ENCODE measurements at regions not wholly inside any gene's neighbourhood (a gene's known extent, or its start where the extent isn't known, plus 50 kb on each side); places are given as distances from the start of the nearest gene placed in this dataset.
"Not testable (repeated sequence)": the region's sequence is repeated elsewhere in the genome, so short reads cannot be mapped to it uniquely, and the experiment has no call there.

GRCh38 chr5:62184444-62184843, 121.6 kb upstream of the KIF2A start:
- Mint-ChIP-seq H3K27ac (no peak overlapping the region), H3K27me3 (peaks cover 21% of the 10 kb centered on the region), H3K4me1 (no peaks in the 10 kb centered on the region), H3K36me3 (no peaks in the 10 kb centered on the region), H3K4me3 (no peak overlapping the region), H3K9me3 (ENCODE audit: low read depth) (no peaks in the 10 kb centered on the region)
- no peak for DNase-seq
- CTCF ChIA-PET: no interaction called here
- no peak for ATAC-seq

- no peaks in the 10 kb centered on the region for H3K4me1 Mint-ChIP-seq
- no peak for ATAC-seq
These were observed 115.8 kb upstream of the KIF2A start for GRCh38 chr5:62190173-62190572.

GRCh38 chr5:62190931-62191330, 115.1 kb upstream of the KIF2A start:
- Mint-ChIP-seq H3K4me1 (no peaks in the 10 kb centered on the region), H3K4me3 (no peak overlapping the region), H3K36me3 (peaks cover 8% of the 10 kb centered on the region), H3K27me3 (peaks cover 13% of the 10 kb centered on the region), H3K27ac (no peak overlapping the region), H3K9me3 (ENCODE audit: low read depth) (peaks cover 10% of the 10 kb centered on the region)
- ATAC-seq (no peak), DNase-seq (no peak)
- CTCF ChIA-PET: interaction anchor here (0.6 kb wide), 1 partner anchor 476 kb away, joined by 3 read pairs; no protein-coding TSS in a partner anchor

More at GRCh38 chr5:62190173-62190572, 115.8 kb upstream of the KIF2A start:
- H3K27me3 Mint-ChIP-seq: peaks cover 13% of the 10 kb centered on the region
- CTCF ChIA-PET: no interaction called here
- peaks cover 8% of the 10 kb centered on the region for H3K36me3 Mint-ChIP-seq
- DNase-seq: no peak
- H3K4me3 Mint-ChIP-seq: no peak overlapping the region
- peaks cover 10% of the 10 kb centered on the region for H3K9me3 Mint-ChIP-seq (ENCODE audit: low read depth)
- H3K27ac Mint-ChIP-seq: no peak overlapping the region

GRCh38 chr5:62192958-62193357, 113.0 kb upstream of the KIF2A start:
- ATAC-seq (no peak), DNase-seq (no peak)
- H3K36me3 Mint-ChIP-seq: peaks cover 8% of the 10 kb centered on the region
- peaks cover 9% of the 10 kb centered on the region for H3K27me3 Mint-ChIP-seq
- H3K9me3 Mint-ChIP-seq (ENCODE audit: low read depth): peaks cover 10% of the 10 kb centered on the region
- H3K4me1 Mint-ChIP-seq: no peaks in the 10 kb centered on the region
- no peak overlapping the region for H3K27ac Mint-ChIP-seq
- CTCF ChIA-PET: no interaction called here
- H3K4me3 Mint-ChIP-seq: no peak overlapping the region

- CTCF ChIA-PET; H3K36me3 Mint-ChIP-seq; H3K9me3 Mint-ChIP-seq (ENCODE audit: low read depth); H3K27ac Mint-ChIP-seq; DNase-seq; ATAC-seq; H3K4me3 Mint-ChIP-seq; H3K27me3 Mint-ChIP-seq: not testable (repeated sequence)
- peaks cover 19% of the 10 kb centered on the region for H3K4me1 Mint-ChIP-seq
These were observed 109.5 kb upstream of the KIF2A start for GRCh38 chr5:62196532-62196931.

- H3K27me3 Mint-ChIP-seq: no peaks in the 10 kb centered on the region
- H3K27ac Mint-ChIP-seq: no peak overlapping the region
- H3K4me1 Mint-ChIP-seq: peaks cover 19% of the 10 kb centered on the region
- no peak overlapping the region for H3K4me3 Mint-ChIP-seq
- peaks cover 3% of the 10 kb centered on the region for H3K36me3 Mint-ChIP-seq
- CTCF ChIA-PET: no interaction called here
- H3K9me3 Mint-ChIP-seq (ENCODE audit: low read depth): peaks cover 4% of the 10 kb centered on the region
- ATAC-seq (no peak), DNase-seq (no peak)
These were observed 108.3 kb upstream of the KIF2A start for GRCh38 chr5:62197697-62198096.

- Mint-ChIP-seq H3K4me1 (peaks cover 19% of the 10 kb centered on the region), H3K36me3 (peaks cover 1% of the 10 kb centered on the region), H3K27ac (no peak overlapping the region), H3K4me3 (no peak overlapping the region), H3K27me3 (peaks cover 6% of the 10 kb centered on the region), H3K9me3 (ENCODE audit: low read depth) (peaks cover 3% of the 10 kb centered on the region)
- ATAC-seq: no peak
- CTCF ChIA-PET: no interaction called here
- no peak for DNase-seq
These were observed 107.6 kb upstream of the KIF2A start for GRCh38 chr5:62198421-62198820.

GRCh38 chr5:62199792-62200716, 106.0 kb upstream of the KIF2A start:
- CTCF ChIA-PET: interaction anchor here (1.0 kb wide), 1 partner anchor 11 kb away, joined by 3 read pairs; no protein-coding TSS in a partner anchor
- ATAC-seq: peak; percentile 80
- peak overlapping the region; percentile 56 for H3K27ac Mint-ChIP-seq

GRCh38 chr5:62206150-62206829, 99.7 kb upstream of the KIF2A start:
- Mint-ChIP-seq H3K9me3 (ENCODE audit: low read depth) (no peaks in the 10 kb centered on the region), H3K27me3 (peaks cover 36% of the 10 kb centered on the region), H3K4me3 (no peak overlapping the region), H3K36me3 (no peaks in the 10 kb centered on the region), H3K4me1 (peaks cover 7% of the 10 kb centered on the region), H3K27ac (no peak overlapping the region)
- no peak for DNase-seq
- no peak for ATAC-seq
- CTCF ChIA-PET: no interaction called here

More at GRCh38 chr5:62199792-62200716, 106.0 kb upstream of the KIF2A start:
- DNase-seq: no peak
- peaks cover 13% of the 10 kb centered on the region for H3K27me3 Mint-ChIP-seq
- peaks cover 19% of the 10 kb centered on the region for H3K4me1 Mint-ChIP-seq
- H3K36me3 Mint-ChIP-seq: no peaks in the 10 kb centered on the region
- no peaks in the 10 kb centered on the region for H3K9me3 Mint-ChIP-seq (ENCODE audit: low read depth)
- H3K4me3 Mint-ChIP-seq: no peak overlapping the region

GRCh38 chr5:62208218-62208852, 97.7 kb upstream of the KIF2A start:
- Mint-ChIP-seq H3K36me3 (no peaks in the 10 kb centered on the region), H3K9me3 (ENCODE audit: low read depth) (no peaks in the 10 kb centered on the region), H3K27me3 (peaks cover 44% of the 10 kb centered on the region), H3K4me3 (no peak overlapping the region), H3K27ac (no peak overlapping the region), H3K4me1 (peaks cover 7% of the 10 kb centered on the region)
- CTCF ChIA-PET: no interaction called here
- no peak for ATAC-seq
- DNase-seq: no peak

GRCh38 chr5:62211405-62211804, 94.6 kb upstream of the KIF2A start:
- Mint-ChIP-seq H3K27me3 (peaks cover 38% of the 10 kb centered on the region), H3K4me3 (no peak overlapping the region), H3K36me3 (no peaks in the 10 kb centered on the region), H3K27ac (no peak overlapping the region), H3K4me1 (peaks cover 9% of the 10 kb centered on the region), H3K9me3 (ENCODE audit: low read depth) (peaks cover 3% of the 10 kb centered on the region)
- CTCF ChIA-PET: interaction anchor here (0.8 kb wide), 1 partner anchor 11 kb away, joined by 3 read pairs; no protein-coding TSS in a partner anchor
- no peak for DNase-seq
- no peak for ATAC-seq

- Mint-ChIP-seq H3K36me3 (no peaks in the 10 kb centered on the region), H3K27ac (no peak overlapping the region), H3K4me1 (peaks cover 9% of the 10 kb centered on the region), H3K9me3 (ENCODE audit: low read depth) (peaks cover 3% of the 10 kb centered on the region), H3K4me3 (no peak overlapping the region), H3K27me3 (peaks cover 37% of the 10 kb centered on the region)
- CTCF ChIA-PET: no interaction called here
- ATAC-seq: no peak
- no peak for DNase-seq
These were observed 93.4 kb upstream of the KIF2A start for GRCh38 chr5:62212648-62213047.

GRCh38 chr5:62214701-62215100, 91.3 kb upstream of the KIF2A start:
- Mint-ChIP-seq H3K27ac (no peak overlapping the region), H3K4me3 (no peak overlapping the region), H3K27me3 (peaks cover 31% of the 10 kb centered on the region), H3K36me3 (no peaks in the 10 kb centered on the region), H3K4me1 (peaks cover 2% of the 10 kb centered on the region), H3K9me3 (ENCODE audit: low read depth) (peaks cover 3% of the 10 kb centered on the region)
- DNase-seq (no peak), ATAC-seq (no peak)
- CTCF ChIA-PET: no interaction called here

Measured in activated CD8-positive, alpha-beta memory T cell treated with anti-CD3 and anti-CD28 coated beads, Interleukin-2, amount 10 ng/mL, durations not matched to agents 7 days and 5 days (primary cell).